ENCODE measurements at regions not wholly inside any gene's neighbourhood (a gene's known extent, or its start where the extent isn't known, plus 50 kb on each side); places are given as distances from the start of the nearest gene placed in this dataset.

DNA sequence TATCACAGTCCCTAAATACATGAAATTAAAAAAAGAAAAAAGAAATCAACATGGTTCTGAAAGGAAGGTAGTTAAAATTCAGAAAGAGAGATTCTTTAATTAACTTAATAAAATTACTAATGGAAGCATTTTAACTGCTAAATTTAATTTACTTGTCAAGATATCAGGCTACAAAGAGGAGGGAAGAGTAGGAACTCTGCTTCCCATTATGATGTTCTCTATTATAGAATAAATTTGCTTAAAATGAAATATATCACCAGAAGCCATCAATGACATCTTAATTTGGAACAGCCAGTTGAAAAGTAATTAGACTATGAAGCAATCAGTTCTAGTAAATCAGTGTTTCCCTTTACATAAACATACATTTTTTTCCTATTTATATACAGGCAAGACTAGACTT, 611.8 kb upstream of the FANCL start:
- DNase-seq (ENCODE audit: extremely low spot score), result no peak
- no peak overlapping the region for H3K27ac ChIP-seq (ENCODE audit: low read depth)
- H3K4me3 ChIP-seq (ENCODE audit: low read depth, low read length), result no peak overlapping the region
- H3K36me3 ChIP-seq (ENCODE audit: insufficient read depth), result no peaks in the 10 kb centered on the region
- no peaks in the 10 kb centered on the region for H3K4me1 ChIP-seq (ENCODE audit: insufficient read depth)

DNA sequence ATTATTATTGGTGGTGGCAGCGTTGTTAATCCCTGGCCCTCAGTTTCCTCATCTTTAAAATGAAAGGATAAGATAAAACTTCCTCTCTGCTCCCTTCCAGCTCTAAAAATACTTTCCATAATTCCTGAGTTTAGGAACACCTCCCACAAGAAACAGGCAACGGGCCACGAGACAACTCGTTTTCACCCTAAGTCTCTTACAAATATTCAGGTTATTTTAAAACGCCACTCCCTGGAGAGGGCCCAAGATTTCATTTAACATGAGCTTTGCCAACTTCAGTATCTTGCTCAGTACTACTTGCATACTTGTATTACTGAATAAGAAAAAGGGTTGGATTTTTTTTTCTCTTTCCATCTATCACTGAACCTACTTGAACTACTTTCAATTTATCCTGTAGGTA, 611.1 kb upstream of the FANCL start:
- Histone ChIP-seq H3K36me3 (ENCODE audit: insufficient read depth) (no peaks in the 10 kb centered on the region), H3K27ac (ENCODE audit: low read depth) (no peak overlapping the region), H3K4me1 (ENCODE audit: insufficient read depth) (no peaks in the 10 kb centered on the region), H3K4me3 (ENCODE audit: low read depth, low read length) (no peak overlapping the region)
- DNase-seq (ENCODE audit: extremely low spot score), result no peak
- WGBS, result 43% methylated on average over 5 of the region's 5 CpGs

DNA sequence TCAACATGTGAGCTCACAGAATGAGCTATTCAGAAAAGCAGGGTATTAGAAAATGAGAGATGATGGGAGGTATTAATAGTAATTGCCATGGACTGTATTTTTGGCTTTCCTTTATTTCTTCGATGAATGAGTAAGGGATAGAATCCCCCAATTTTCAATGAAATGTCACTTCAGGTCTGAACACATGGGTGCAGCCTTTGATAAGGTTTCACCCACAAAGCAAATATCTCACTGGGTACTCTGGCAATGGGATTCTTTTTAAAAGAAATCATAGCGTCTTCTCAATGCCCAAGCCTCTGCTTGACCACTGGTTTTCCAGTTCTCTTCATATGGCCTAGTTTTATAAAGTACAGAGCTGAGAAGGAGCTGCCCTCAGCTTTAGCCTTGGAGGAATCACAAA, 610.5 kb upstream of the FANCL start:
- Histone ChIP-seq H3K4me1 (ENCODE audit: insufficient read depth) (no peaks in the 10 kb centered on the region), H3K36me3 (ENCODE audit: insufficient read depth) (no peaks in the 10 kb centered on the region), H3K27ac (ENCODE audit: low read depth) (no peak overlapping the region), H3K4me3 (ENCODE audit: low read depth, low read length) (no peak overlapping the region)
- WGBS, result 49% methylated on average over 2 of the region's 2 CpGs
- no peak for DNase-seq (ENCODE audit: extremely low spot score)

DNA sequence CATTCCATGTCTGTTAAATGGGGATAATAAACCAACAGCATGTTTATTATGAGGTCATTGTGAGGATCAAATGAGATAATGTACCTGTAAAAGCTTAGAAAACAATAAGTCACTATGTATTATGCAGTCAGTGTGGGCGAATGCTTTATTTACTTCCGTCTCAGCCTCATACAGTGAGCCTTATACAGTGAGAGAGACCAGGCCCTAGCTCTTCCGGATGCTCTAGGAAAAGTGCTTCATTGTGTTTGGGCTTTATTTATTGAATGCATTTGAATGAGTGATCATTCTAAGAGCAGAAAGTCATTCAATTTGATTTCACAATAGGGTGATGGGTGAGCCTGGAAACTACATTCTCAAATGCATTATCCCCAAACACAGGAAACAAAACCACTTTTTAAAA, 603.9 kb upstream of the FANCL start:
- no peaks in the 10 kb centered on the region for H3K4me1 ChIP-seq (ENCODE audit: insufficient read depth)
- H3K4me3 ChIP-seq (ENCODE audit: low read depth, low read length), result no peak overlapping the region
- no peak for DNase-seq (ENCODE audit: extremely low spot score)
- 79% methylated on average over 3 of the region's 3 CpGs for WGBS
- no peak overlapping the region for H3K27ac ChIP-seq (ENCODE audit: low read depth)
- no peaks in the 10 kb centered on the region for H3K36me3 ChIP-seq (ENCODE audit: insufficient read depth)

DNA sequence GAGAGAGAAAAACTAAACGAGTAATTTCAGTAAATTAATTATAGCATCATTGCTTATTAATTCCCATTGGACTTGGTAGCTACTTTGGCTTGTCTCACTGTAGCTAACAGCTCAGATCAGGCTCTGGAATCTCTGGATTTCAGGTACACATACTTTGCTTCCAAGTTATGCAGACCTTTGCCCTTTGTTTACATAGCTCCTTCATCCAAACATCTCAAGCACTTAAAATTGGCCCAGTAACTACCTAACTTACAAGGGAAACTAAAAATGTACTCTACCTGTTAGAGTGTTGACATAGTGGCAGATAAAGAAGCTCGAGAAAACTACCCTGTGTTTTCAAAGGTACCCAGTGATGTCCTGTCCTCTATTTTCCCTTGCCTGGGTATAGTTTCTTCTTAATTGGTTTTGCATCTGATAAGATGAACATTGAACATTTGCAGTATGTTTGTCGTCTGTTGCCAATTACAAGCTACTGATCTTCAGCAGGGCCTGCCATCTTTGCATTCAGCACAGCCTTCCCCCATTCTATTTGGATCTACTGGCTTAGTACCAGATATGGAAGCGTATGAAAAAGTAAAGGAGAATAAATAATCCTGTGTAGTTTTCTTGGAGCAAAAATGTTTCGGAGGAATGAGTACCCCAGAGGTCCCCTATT, 601.5 kb upstream of the FANCL start:
- Histone ChIP-seq H3K4me1 (ENCODE audit: insufficient read depth) (no peaks in the 10 kb centered on the region), H3K36me3 (ENCODE audit: insufficient read depth) (no peaks in the 10 kb centered on the region), H3K27ac (ENCODE audit: low read depth) (no peak overlapping the region), H3K4me3 (ENCODE audit: low read depth, low read length) (no peak overlapping the region)
- DNase-seq (ENCODE audit: extremely low spot score), result no peak
- WGBS, result 68% methylated on average over 5 of the region's 5 CpGs

DNA sequence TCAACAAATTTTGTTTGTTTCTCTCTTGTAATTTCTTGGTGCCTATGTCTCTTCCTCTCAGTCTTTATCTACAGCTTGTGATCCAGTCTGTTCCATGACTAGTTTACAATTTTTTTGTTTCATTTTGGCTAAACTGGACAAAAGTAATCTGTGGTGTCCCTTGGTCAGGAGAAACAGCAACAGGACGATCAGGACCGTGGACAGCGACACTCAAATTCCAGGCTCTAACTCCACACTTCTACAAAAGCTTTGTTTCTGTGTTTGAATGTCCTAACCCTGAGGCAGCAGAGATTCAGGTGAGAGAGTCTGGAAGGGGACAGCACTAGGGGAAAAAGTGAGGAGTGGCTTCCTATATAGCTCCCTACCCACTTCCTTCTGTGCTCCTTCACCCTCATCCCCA, 593.3 kb upstream of the FANCL start:
- peak; percentile 21 for DNase-seq (ENCODE audit: extremely low spot score)

DNA sequence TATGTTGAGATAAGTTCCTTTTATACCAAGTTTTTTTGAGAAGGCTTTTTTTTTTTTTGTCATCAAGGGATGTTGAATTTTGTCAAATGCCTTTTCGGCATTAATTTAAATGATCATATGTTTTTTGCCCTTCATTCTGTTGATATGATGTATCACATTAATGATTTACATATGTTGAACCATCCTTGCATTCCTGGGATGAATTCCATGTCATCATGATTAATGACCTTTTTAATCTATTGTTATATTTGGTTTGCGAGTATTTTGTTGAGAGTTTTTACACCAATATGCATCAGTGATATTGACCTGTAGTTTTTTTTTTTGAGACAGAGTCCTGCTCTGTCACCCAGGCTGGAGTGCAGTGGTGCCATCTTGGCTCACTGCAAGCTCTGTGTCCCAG, 585.7 kb upstream of the FANCL start:
- 96% methylated on average over 2 of the region's 2 CpGs for WGBS
- H3K4me1 ChIP-seq (ENCODE audit: insufficient read depth), result no peaks in the 10 kb centered on the region
- H3K27ac ChIP-seq (ENCODE audit: low read depth), result no peak overlapping the region
- no peak overlapping the region for H3K4me3 ChIP-seq (ENCODE audit: low read depth, low read length)
- no peaks in the 10 kb centered on the region for H3K36me3 ChIP-seq (ENCODE audit: insufficient read depth)
- DNase-seq (ENCODE audit: extremely low spot score), result no peak

More for the DNA sequence above, 593.3 kb upstream of the FANCL start:
- no peaks in the 10 kb centered on the region for H3K36me3 ChIP-seq (ENCODE audit: insufficient read depth)
- WGBS, result 9% methylated on average over 3 of the region's 3 CpGs
- H3K4me1 ChIP-seq (ENCODE audit: insufficient read depth), result no peaks in the 10 kb centered on the region
- H3K27ac ChIP-seq (ENCODE audit: low read depth), result no peak overlapping the region
- H3K4me3 ChIP-seq (ENCODE audit: low read depth, low read length), result no peak overlapping the region

DNA sequence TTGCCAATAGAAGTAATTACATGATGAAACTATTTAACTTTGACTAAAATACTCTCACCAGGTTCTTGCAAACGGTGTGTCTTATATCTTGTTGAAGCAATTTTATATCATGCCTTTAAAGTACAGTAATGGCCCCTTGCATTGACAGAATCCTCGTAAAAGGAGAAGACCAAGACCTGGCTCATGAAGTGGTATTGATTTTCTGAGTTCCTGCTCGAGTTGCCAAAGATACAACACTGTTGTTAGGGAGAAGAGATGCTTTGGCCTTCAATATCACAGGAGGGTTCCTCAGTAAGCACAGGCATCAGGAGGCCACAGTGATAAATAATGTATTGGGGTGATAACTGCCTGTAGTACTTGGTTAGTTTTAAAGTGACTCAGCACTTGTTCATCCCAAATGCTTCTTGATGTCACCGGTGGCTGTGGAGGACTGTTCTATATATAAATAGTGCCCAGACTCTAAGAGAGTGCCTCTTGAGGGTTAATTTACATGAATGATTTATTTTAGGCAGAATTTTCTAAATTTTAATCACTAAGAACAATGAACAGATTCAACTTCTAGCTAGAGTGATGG, 571.7 kb upstream of the FANCL start:
- Histone ChIP-seq H3K36me3 (ENCODE audit: insufficient read depth) (no peaks in the 10 kb centered on the region), H3K4me1 (ENCODE audit: insufficient read depth) (no peaks in the 10 kb centered on the region), H3K27ac (ENCODE audit: low read depth) (no peak overlapping the region), H3K4me3 (ENCODE audit: low read depth, low read length) (no peak overlapping the region)
- WGBS, result 59% methylated on average over 4 of the region's 4 CpGs
- no peak for DNase-seq (ENCODE audit: extremely low spot score)

DNA sequence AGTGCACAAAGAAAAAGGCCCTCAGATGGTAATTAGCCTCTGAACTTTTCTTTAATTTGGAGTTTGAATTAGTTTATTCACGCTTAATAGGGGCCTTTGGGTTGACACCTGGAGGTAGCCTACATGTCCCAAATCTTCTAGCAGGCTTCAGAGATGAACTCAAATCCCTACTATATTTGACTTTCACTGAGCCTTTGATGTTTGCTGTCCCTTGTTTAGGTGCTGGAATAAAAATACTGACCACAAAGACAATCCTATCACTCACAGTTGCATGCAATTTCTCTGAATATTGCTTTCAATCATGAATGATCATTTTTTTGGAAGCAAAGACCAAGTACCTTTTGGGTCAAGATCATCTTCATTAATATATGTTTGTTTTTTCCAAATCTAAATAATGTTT, 564.0 kb upstream of the FANCL start:
- WGBS, result 87% methylated on average over 1 of the region's 1 CpG
- no peak overlapping the region for H3K4me3 ChIP-seq (ENCODE audit: low read depth, low read length)
- H3K36me3 ChIP-seq (ENCODE audit: insufficient read depth), result no peaks in the 10 kb centered on the region
- H3K27ac ChIP-seq (ENCODE audit: low read depth), result no peak overlapping the region
- no peak for DNase-seq (ENCODE audit: extremely low spot score)
- H3K4me1 ChIP-seq (ENCODE audit: insufficient read depth), result no peaks in the 10 kb centered on the region

DNA sequence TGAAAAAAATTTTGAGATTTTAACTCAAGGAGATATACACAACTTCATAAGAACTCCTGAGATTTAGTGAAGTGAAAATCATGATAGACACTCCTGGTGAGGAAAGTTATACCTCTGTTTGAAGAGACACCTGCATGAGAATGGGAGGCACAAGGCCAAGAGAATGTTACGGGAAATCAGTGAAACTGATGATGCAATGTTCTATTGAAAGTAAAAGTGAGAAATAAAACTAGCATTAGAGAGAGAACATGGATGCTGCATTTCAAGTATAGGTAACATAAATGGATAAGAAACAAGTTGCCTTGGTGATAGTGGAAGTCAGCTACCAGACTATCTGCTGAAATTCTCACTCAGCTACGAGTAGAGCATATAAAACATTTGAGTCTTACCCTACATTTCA, 562.1 kb upstream of the FANCL start:
- H3K4me3 ChIP-seq (ENCODE audit: low read depth, low read length), result no peak overlapping the region
- H3K4me1 ChIP-seq (ENCODE audit: insufficient read depth), result no peaks in the 10 kb centered on the region
- H3K27ac ChIP-seq (ENCODE audit: low read depth), result no peak overlapping the region
- DNase-seq (ENCODE audit: extremely low spot score), result no peak
- no peaks in the 10 kb centered on the region for H3K36me3 ChIP-seq (ENCODE audit: insufficient read depth)
- 82% methylated on average over 2 of the region's 2 CpGs for WGBS

DNA sequence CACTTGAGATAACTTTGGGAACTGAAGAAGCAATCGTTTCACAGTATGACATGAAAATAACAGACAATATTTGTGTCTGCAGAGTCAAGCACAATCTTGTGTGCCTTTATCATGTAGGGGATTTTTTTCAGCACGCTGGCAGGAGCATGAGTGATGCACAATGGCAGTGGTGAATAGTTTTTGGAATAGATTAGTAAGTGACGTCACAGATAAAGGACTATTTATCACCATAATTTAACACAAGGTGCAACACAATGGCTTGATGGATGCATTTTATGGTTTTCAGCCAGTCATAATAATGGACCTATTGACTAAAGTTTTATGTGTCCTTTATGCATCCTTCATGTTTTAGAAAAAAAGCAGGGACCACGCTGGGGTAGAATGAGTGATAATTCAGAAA, 559.8 kb upstream of the FANCL start:
- WGBS, result 65% methylated on average over 4 of the region's 4 CpGs
- H3K36me3 ChIP-seq (ENCODE audit: insufficient read depth), result no peaks in the 10 kb centered on the region
- no peak overlapping the region for H3K27ac ChIP-seq (ENCODE audit: low read depth)
- no peak overlapping the region for H3K4me3 ChIP-seq (ENCODE audit: low read depth, low read length)
- DNase-seq (ENCODE audit: extremely low spot score), result no peak
- no peaks in the 10 kb centered on the region for H3K4me1 ChIP-seq (ENCODE audit: insufficient read depth)

DNA sequence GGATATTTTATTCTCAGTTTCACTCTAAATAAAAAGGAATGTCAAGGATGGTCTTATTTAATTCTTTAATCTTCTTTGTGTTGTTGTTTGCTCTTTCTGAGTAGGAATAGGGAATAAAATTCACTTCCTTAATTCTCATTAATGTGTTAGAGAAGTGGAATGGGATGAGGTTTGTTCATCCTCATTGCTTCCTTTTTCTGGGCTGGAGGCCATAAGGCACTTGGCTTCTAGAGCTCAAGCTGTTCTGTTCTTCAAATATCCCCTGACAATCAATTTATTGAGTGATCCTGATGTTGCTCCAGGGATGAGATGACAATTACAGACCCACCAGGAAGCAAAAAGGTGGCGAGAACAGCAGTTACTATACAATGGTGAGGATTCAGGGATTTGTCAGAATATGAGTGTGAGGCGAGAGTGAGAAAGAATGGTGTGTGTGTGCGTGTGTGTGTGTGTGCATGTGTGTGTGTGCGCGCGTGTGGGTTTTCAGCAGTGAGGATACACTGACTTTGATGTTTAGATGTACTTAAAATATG, 557.6 kb upstream of the FANCL start:
- Histone ChIP-seq H3K27ac (ENCODE audit: low read depth) (no peak overlapping the region), H3K36me3 (ENCODE audit: insufficient read depth) (no peaks in the 10 kb centered on the region), H3K4me3 (ENCODE audit: low read depth, low read length) (no peak overlapping the region), H3K4me1 (ENCODE audit: insufficient read depth) (no peaks in the 10 kb centered on the region)
- DNase-seq (ENCODE audit: extremely low spot score), result no peak
- 95% methylated on average over 6 of the region's 6 CpGs for WGBS

DNA sequence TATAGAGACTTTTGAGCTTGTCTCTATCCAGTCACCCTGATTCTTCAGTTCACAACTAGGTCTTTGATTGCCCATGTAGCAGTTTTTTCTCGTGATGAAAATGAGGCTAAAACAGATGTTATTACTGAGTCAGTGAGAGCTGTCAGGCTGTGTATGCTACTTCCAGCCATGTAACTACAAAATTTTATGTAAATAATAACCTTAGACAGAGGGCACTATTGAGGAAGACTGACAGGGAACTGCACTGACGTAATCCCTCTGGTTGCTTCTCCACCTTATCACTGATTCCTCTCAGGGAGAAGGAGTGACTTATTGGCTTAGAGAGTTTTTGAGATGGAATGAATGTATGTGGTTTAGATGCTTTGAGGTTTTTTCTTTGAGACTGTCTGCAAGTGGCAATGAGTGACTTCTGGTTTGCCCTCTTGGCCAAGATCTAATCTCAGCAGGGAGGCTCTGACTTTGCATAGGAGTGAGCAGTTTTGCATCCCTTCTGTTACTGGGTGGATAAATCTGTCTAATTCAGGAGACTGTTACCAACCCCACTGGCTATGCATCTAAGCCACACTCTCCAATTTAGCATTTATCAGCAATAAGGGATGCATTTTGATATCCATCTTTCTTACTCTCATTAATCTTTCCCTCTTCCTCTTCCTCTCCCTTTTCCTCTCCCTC, 555.2 kb upstream of the FANCL start:
- H3K4me3 ChIP-seq (ENCODE audit: low read depth, low read length), result no peak overlapping the region
- 65% methylated on average over 2 of the region's 2 CpGs for WGBS
- no peaks in the 10 kb centered on the region for H3K4me1 ChIP-seq (ENCODE audit: insufficient read depth)
- no peaks in the 10 kb centered on the region for H3K36me3 ChIP-seq (ENCODE audit: insufficient read depth)
- H3K27ac ChIP-seq (ENCODE audit: low read depth), result no peak overlapping the region
- no peak for DNase-seq (ENCODE audit: extremely low spot score)

DNA sequence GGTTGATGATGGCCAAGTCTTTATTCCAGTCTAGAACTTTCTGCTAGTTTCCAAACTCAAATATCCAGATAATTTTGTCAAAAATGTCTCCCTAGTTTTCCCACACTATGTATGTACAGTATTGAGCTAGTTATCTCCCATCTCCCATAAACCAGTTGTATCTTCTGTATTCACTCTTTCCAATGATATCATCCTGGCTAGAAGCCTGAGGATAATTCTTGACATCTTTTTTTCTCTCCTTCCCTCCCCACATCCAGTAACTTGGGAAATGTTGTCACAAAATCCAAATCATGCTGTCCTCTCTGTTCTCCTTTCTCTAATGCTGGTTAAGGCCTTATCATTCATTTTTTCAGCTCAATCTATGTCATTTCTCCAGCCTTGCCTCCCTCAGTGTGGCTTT, 553.8 kb upstream of the FANCL start:
- no peaks in the 10 kb centered on the region for H3K4me1 ChIP-seq (ENCODE audit: insufficient read depth)
- no peak overlapping the region for H3K4me3 ChIP-seq (ENCODE audit: low read depth, low read length)
- H3K27ac ChIP-seq (ENCODE audit: low read depth), result no peak overlapping the region
- H3K36me3 ChIP-seq (ENCODE audit: insufficient read depth), result no peaks in the 10 kb centered on the region
- DNase-seq (ENCODE audit: extremely low spot score), result no peak
